Pons (tissue), 1 donor: ENCODE measurements at regions not wholly inside any gene's neighbourhood (a gene's known extent, or its start where the extent isn't known, plus 50 kb on each side); places are given as distances from the start of the nearest gene placed in this dataset.
"Not testable (repeated sequence)": the region's sequence is repeated elsewhere in the genome, so short reads cannot be mapped to it uniquely, and the experiment has no call there.

Experiments used
- DNase-seq: peaks from one replicate; pipeline ENCODE4 v3.0.0-alpha.2; 2016; ENCODE audit warnings: low spot score

DNA sequence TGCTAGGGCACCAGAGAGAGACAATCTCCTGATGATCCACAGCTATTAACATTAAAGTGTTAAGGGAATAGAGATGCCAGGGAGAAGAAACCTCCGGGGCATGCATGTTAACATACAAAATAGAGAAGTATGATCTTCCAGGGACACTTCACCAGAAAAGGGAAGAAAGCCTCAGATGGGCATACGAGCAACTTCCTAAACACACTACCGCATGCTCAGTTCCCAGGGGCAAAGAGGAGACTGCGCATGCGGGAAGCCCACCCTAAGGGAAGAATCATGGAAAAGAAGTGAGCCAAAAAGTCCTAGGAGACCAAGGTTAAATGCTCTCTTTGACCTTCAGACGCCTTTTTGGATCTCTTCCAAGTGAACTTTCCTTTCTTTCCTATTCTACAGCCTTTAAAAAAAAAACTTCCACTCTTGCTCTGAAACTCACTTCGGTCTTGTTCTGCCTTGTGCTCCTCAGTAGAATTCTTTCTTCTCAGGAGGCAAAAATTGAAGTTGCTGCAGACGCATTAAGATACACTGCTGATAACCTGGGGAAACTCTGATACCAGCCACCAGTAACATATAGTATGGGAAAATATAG is 1211.3 kb downstream of the REEP3 start:
- peak; percentile 21 for DNase-seq

DNA sequence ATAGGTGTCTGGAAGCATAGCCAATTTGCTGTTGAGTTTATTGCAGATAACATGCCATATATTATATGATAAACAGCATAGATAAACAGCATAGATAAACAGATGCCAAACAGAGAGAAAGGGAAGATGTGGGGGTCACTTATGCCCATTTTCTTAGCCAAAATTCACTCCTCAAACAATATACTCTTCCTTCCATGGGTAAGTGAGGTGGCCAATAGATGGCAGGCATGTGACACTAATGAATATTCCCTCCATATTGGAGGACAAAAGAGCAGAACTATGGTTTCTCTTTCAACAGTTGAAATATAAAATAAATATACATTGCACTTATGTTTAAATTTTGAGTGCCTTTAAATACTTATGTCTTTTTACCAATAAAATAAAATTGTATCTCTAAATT is 1212.8 kb downstream of the REEP3 start:
- peak; percentile 41 for DNase-seq

- no peak for DNase-seq
These were observed 1217.3 kb downstream of the REEP3 start for GRCh38 chr10:64738462-64738861.

GRCh38 chr10:64745565-64745964 is 1224.4 kb downstream of the REEP3 start:
- no peak for DNase-seq

- no peak for DNase-seq
These were observed 1229.5 kb downstream of the REEP3 start for GRCh38 chr10:64750672-64751071.

DNA sequence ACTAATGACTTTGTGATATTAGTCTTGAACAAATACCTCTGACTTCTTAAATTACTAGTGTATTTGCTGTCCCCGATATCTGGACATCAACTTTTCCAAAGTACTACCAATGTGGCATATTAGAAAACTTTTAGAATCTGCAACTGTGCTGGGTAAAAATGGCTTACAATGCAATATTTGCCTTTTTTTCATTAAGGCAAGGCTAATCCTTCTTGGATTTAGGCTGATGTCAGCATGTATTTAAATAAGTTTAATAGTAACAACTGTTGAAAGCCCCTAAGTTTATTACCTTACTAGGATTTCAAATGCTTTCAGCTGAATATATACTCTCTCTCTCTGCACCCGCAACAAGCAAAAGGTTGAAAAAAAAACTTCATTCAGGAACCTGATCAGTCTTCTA is 1232.3 kb downstream of the REEP3 start:
- no peak for DNase-seq

DNA sequence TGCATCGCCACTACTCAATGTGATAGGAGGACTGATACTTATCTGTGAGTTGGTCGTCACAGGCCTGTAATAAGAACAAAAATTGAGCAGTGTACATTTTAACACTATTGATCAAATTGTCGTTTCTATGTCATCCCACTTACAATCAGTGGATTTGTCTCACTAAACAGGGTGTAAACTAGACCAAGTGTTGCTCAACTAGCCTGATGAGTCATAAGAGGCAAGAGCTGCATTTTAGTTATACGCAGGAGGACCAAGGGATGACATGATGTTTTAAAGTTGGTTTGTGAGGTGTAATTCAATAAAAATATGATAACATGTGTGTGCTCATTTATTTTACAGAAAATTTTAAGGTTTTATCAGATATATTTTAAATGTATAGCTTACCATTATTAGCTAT is 1239.2 kb downstream of the REEP3 start:
- DNase-seq: no peak

DNA sequence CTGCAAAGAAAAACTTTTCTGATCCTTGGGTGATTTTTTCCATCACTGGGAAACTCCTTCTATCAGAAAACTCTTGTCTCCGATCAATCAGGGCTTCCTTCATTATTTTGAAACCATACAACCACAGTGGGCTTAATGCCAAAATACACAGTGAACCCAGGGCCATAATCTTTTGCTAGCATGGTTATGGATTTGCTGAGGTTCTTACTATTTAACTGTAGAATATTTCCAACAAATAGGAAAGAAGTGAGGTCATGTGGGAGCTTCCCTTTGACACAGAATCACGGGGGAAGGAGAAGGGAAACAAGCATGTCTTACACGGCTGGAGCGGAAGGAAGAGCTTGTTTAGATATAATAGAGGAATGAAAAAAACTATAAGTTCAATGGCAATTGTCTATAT is 1241.7 kb downstream of the REEP3 start:
- no peak for DNase-seq

DNA sequence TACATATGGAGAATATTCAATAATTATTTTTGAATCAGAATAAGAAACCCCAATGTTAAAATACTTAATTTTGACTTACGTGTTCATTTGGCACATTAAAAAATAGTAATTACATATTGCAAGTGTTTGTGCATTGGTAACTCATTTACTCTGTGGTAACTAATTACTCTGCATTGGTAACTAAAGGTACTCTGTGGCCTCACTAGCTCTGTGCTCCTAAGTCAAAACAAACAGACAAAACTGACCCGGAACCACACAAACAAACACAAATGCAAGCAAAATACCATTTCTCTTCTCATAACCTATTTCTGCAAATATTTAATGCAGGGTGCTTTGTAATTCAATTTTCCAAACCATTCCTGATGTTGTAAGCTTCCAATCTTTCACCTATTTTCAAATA is 1244.3 kb downstream of the REEP3 start:
- no peak for DNase-seq

DNA sequence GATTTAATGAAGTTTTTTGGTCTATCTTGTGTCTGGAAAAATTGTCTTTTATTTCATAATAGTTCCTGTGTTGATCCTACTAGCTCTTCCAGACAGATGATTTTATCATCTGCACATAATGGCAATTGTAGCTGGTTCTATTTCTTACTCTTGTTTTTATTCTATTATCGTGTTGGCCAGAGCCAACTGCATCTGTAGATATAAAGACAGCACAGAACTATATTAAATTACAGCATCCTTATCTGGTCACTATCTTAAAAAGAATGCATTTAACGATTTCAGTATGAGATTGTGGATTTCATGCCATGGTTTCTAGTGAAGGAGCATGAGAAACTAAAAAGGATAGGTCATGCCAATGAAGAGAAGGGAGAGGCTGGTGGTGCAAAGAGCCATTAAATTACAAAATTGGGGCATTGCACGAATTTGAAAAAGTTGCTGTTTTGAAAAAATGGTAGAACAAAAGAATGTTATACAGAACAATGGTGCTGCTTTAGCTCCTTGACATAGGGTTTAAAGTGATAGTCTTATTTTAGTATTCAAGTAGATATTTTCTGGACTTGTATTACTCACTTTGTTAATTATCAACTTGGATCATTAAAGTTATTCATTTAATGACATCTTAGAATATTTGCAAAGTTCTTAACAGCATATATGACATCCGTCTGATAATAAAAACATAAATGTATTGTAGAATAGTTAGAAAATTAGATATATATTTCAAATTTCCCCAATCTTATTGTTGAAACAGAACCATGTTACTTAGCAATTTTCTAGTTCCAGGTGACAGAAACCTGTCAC is 1250.3 kb downstream of the REEP3 start:
- DNase-seq: no peak

DNA sequence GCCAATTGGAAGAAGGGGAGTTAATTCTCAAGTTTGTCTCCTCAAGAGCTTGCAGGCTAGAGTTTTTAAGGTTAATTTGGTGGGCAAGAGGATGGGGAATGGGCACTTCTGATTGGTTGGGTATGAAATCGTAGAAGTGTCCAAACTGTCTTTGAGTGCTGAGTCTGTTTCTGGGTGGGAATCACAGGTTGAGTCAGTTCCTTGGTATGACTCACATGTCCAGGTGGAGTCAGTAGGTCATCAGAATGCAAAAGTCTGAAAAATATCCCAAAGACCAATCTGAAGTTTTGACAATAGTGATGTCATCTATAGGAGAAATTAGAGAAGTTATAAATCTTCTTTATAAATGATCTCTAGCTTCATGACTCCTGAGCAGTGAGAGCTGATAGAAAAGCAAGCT is 1252.2 kb downstream of the REEP3 start:
- DNase-seq: no peak

- not testable (repeated sequence) for DNase-seq
These were observed 1263.2 kb downstream of the REEP3 start for GRCh38 chr10:64784451-64784850.

DNA sequence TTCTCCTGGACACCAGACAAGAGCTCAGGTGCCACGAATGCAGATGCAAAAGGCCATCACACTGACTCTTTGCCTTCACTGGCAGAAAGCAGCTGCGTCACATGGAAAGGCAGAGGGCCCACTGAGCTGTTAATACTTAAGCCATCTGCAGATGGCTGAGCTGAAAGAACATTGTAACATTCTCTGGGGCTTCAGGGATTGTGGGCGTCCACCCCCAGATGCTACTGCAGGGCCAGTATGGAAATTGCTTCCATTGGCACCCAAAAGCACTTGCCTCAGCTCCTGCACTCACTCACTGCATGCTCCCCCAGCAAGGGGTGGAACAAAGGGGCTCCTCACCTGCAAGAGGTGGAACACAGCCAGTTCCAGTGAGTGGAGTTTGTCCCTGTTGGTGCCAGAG is 1264.6 kb downstream of the REEP3 start:
- no peak for DNase-seq

- DNase-seq: no peak
These were observed 1265.8 kb downstream of the REEP3 start for GRCh38 chr10:64786989-64787388.

DNA sequence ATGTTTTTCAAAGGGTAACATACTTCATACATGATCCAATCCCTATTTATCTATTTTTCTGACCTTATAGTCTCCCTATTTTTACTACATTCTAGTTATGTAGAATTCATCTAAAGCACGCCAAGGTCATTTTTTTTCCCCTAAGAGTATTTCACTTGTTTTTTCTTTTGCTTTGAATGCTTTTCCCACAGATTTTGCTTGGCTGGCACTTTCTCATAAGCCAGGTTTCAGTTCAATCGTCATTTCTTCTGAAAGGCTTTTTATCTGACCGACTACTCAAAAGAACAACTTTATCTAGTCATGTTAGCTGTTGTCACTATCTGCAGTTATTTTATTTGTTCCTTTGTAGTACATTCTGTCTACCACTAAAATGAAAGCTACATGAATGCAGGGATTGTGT is 1274.6 kb downstream of the REEP3 start:
- no peak for DNase-seq

DNA sequence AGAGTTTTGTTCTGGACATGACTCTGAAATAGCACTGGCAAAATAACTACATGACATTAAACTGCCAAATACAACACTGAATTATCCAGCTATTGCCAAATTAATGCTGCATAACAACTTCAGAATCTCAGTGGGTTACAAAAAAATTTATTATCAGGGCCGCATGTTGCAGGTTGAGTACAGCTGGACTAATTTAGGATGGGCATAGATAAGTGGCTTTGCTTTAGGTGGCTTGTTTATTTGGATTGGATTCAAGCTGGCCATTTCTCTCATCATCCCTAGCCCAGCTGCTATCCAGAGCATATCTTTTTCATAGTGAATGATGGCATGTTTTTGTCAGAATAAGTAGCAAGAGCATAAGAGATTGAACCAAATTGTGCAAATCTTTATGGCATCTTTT is 1277.1 kb downstream of the REEP3 start:
- no peak for DNase-seq

DNA sequence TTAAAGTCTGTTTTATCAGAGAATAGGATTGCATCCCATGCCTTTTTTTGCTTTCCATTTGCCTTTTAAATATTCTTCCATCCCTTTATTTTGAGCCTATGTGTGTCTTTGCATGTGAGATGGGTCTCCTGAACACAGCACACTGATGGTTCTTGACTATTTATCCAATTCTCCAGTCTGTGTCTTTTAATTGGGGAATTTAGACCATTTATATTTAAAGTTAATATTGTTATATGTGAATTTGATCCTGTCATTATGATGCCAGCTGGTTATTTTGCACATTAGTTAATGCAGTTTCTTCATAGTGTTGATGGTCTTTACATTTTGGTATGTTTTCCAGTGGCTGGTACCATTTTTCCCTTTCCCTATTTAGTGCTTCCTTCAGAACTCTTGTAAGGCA is 1287.0 kb downstream of the REEP3 start:
- not testable (repeated sequence) for DNase-seq

GRCh38 chr10:64810046-64810445 is 1288.8 kb downstream of the REEP3 start:
- DNase-seq: not testable (repeated sequence)

GRCh38 chr10:64813391-64813790 is 1292.2 kb downstream of the REEP3 start:
- DNase-seq: no peak

DNA sequence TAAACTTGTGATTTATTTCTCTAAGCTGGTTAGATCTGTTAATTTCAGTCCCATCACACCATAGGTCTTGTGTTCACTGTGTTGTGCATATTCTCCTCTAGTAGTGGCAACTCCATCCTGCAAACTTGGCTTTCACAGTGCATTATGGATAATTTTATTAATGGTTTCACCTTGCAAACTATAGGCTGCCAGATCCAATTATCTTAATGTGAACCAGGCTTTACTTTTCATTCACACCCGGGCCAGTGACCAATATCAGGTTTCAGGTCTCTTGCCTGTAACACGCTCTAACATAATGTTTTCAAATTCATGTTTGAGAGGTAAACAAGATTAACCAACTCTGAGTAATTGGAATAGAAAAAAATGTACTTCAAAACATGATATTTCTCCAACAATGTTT is 1293.0 kb downstream of the REEP3 start:
- no peak for DNase-seq

- no peak for DNase-seq
These were observed 1308.7 kb downstream of the REEP3 start for GRCh38 chr10:64829888-64830412.

DNA sequence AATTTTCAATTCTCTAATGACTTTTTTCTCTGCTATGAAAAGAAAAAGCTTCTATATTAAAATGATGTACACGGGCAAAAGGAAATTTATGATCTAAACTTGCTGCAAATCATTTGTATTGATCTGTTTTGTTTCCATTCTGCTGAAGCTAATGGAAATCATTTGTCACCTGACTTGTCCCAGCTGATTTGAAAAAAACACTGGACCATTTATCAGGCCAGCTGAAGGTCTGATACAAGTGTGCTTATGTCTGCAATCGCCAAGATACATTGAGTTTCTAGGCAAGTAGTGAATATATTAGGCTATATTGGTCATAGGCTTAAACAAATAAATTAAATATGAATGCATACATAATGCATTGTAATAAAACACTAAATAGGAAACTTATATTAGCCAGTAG is 1309.7 kb downstream of the REEP3 start:
- DNase-seq: no peak

- DNase-seq: no peak
These were observed 1319.1 kb downstream of the REEP3 start for GRCh38 chr10:64840341-64840740.

- no peak for DNase-seq
These were observed 1325.5 kb downstream of the REEP3 start for GRCh38 chr10:64846700-64847099.
